ENCODE measurements at regions not wholly inside any gene's neighbourhood (a gene's known extent, or its start where the extent isn't known, plus 50 kb on each side); places are given as distances from the start of the nearest gene placed in this dataset.

- POLR2A ChIA-PET = no interaction called here
- no peaks in the 10 kb centered on the region for H3K79me2 ChIP-seq (ENCODE audit: insufficient read depth, low read length)
- H4K20me1 ChIP-seq (ENCODE audit: insufficient read depth) = no peaks in the 10 kb centered on the region
- H3K4me3 ChIP-seq (replicated peaks in 1 of 2; ENCODE audit: low read depth in 1 of 2, low read length in 2 of 2) = no peak overlapping the region
- no peak overlapping the region for H3K9ac ChIP-seq (ENCODE audit: low read length)
- no peak overlapping the region for H3K4me2 ChIP-seq (ENCODE audit: low read length)
- H3K4me1 ChIP-seq (ENCODE audit: control insufficient read depth in 1 of 2, insufficient read depth in 2 of 2, low read length in 2 of 2) = no peaks in the 10 kb centered on the region
- no TSS peak for BruUV-seq (replicated peaks)
- no peak for DNase-seq (ENCODE audit: low read depth, low spot score)
- no peak overlapping the region for H3K27ac ChIP-seq (ENCODE audit: low read depth, low read length)
- H3K9me2 ChIP-seq (ENCODE audit: insufficient read depth) = no peaks in the 10 kb centered on the region
- CTCF ChIA-PET = no interaction called here
- H2AFZ ChIP-seq (ENCODE audit: low read depth, low read length, poor library complexity, severe bottlenecking) = no peak overlapping the region
- no peak for ATAC-seq
- no peaks in the 10 kb centered on the region; the same call in 1 of the 2 replicates for H3K27me3 ChIP-seq (ENCODE audit: insufficient read depth, low read length)
- RAD21 ChIA-PET (ENCODE audit: low non-redundant PET in 1 of 2, low total read pairs in 2 of 2, uncharacterized antibody in 2 of 2, unreplicated experiment in 2 of 2) = no interaction called here
- no peaks in the 10 kb centered on the region for H3K9me3 ChIP-seq (ENCODE audit: control insufficient read depth in 1 of 2, insufficient read depth in 1 of 2, low read depth in 1 of 2, low read length in 2 of 2)
- no peak for TF ChIP-seq TCF7L2 (IDR thresholded peaks at IDR 0.05; ENCODE audit: borderline replicate concordance, extremely low read depth, insufficient read depth, insufficient read length)
- TF ChIP-seq, protein P1, sequence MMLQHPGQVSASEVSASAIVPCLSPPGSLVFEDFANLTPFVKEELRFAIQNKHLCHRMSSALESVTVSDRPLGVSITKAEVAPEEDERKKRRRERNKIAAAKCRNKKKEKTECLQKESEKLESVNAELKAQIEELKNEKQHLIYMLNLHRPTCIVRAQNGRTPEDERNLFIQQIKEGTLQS (IDR thresholded peaks at IDR 0.05) = no peak
- TF ChIP-seq CTCF (IDR thresholded peaks at IDR 0.05 in 2 of 3, conservative IDR thresholded peaks at IDR 0.05 in 1 of 3; ENCODE audit: borderline replicate concordance in 1 of 3, insufficient read depth in 1 of 3, low read depth in 2 of 3, low read length in 2 of 3) = no peak
- no peak for TF ChIP-seq RAD21 (IDR thresholded peaks at IDR 0.05; ENCODE audit: low read depth)
- no peak for TF ChIP-seq SRF (IDR thresholded peaks at IDR 0.05; ENCODE audit: low read depth)
- no peak for TF ChIP-seq ZFX (IDR thresholded peaks at IDR 0.05)
- no peak for TF ChIP-seq ELF1 (IDR thresholded peaks at IDR 0.05; ENCODE audit: borderline replicate concordance, low read depth)
- TF ChIP-seq EGR1 (IDR thresholded peaks at IDR 0.05; ENCODE audit: low read depth) = no peak
- no peak for TF ChIP-seq FOSL1 (IDR thresholded peaks at IDR 0.05; ENCODE audit: low read depth)
- TF ChIP-seq, protein P2, sequence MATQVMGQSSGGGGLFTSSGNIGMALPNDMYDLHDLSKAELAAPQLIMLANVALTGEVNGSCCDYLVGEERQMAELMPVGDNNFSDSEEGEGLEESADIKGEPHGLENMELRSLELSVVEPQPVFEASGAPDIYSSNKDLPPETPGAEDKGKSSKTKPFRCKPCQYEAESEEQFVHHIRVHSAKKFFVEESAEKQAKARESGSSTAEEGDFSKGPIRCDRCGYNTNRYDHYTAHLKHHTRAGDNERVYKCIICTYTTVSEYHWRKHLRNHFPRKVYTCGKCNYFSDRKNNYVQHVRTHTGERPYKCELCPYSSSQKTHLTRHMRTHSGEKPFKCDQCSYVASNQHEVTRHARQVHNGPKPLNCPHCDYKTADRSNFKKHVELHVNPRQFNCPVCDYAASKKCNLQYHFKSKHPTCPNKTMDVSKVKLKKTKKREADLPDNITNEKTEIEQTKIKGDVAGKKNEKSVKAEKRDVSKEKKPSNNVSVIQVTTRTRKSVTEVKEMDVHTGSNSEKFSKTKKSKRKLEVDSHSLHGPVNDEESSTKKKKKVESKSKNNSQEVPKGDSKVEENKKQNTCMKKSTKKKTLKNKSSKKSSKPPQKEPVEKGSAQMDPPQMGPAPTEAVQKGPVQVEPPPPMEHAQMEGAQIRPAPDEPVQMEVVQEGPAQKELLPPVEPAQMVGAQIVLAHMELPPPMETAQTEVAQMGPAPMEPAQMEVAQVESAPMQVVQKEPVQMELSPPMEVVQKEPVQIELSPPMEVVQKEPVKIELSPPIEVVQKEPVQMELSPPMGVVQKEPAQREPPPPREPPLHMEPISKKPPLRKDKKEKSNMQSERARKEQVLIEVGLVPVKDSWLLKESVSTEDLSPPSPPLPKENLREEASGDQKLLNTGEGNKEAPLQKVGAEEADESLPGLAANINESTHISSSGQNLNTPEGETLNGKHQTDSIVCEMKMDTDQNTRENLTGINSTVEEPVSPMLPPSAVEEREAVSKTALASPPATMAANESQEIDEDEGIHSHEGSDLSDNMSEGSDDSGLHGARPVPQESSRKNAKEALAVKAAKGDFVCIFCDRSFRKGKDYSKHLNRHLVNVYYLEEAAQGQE (IDR thresholded peaks at IDR 0.05; ENCODE audit: low read depth) = no peak
- no peak for TF ChIP-seq CEBPB (IDR thresholded peaks at IDR 0.05; ENCODE audit: low read depth)
- TF ChIP-seq EZH2 (IDR thresholded peaks at IDR 0.05) = no peak
- TF ChIP-seq JUND (IDR thresholded peaks at IDR 0.05) = no peak
- intact Hi-C loops (cut with micrococcal nuclease) = no loop called here
- no peaks in the 10 kb centered on the region for H3K36me3 ChIP-seq (ENCODE audit: control insufficient read depth in 1 of 2, insufficient read depth in 2 of 2, low read length in 2 of 2)
These were observed 113.4 kb downstream of the SCP2D1 start for GRCh38 chr20:18926965-18927364.
